ENCODE measurements at regions not wholly inside any gene's neighbourhood (a gene's known extent, or its start where the extent isn't known, plus 50 kb on each side); places are given as distances from the start of the nearest gene placed in this dataset.

DNA sequence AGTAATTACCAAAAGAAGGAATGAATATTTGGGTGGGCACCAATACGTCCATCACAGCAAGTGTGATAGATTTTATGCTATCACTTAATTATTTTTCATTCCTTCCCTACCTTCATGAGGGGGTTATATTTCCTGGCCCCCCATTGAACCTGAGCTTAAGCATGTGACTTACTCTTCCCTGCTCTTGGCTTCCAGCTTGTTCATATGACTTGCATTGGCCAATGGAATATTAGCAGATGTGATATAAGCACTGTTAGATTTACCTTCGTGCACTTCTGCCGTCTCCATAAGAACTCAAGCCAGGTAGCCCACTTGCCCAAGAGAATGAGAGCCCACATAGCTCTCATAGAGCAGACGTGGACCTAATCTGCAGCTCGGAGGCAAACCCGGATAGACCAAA lies 99.1 kb upstream of the SMARCA2 start:
- no peaks in the 10 kb centered on the region for H3K4me1 ChIP-seq (ENCODE audit: control extremely low read depth in 1 of 4, control insufficient read depth in 4 of 4, insufficient read depth in 4 of 4, low read length in 3 of 4)
- H3K9me3 ChIP-seq (ENCODE audit: control extremely low read depth in 1 of 5, control insufficient read depth in 4 of 5, insufficient read depth in 2 of 5, low read depth in 1 of 5, low read length in 4 of 5) = peaks cover 0 to 2% (median 0%) of the 10 kb centered on the region in 5 experiments
- DNase-seq = no peak
- H3K27me3 ChIP-seq (replicated peaks in 2 of 5; ENCODE audit: control insufficient read depth in 4 of 5, insufficient read depth in 5 of 5, low read length in 4 of 5) = peaks cover 0 to 29% (median 5%) of the 10 kb centered on the region in 5 experiments
- POLR2A ChIA-PET = no interaction called here
- H3K27ac ChIP-seq (ENCODE audit: insufficient read depth in 1 of 2, low read depth in 1 of 2, low read length in 2 of 2, poor library complexity in 1 of 2, severe bottlenecking in 2 of 2) = no peak overlapping the region
- no peaks in the 10 kb centered on the region for H3K36me3 ChIP-seq (ENCODE audit: control insufficient read depth in 4 of 4, insufficient read depth in 4 of 4, low read length in 3 of 4)
- WGBS (ENCODE audit: insufficient coverage) = no CpG with 5 or more reads among the region's 6 CpGs
- CTCF ChIA-PET = interaction anchor here (1.4 kb wide), 1 partner anchor 151 kb away, joined by 3 read pairs; no protein-coding TSS in a partner anchor
- no peak overlapping the region for H3K4me3 ChIP-seq (ENCODE audit: control insufficient read depth in 1 of 7, extremely low read depth in 1 of 7, insufficient read depth in 4 of 7, low read depth in 2 of 7, low read length in 6 of 7)

GRCh38 chr9:1916655-1917054 lies 98.5 kb upstream of the SMARCA2 start:
- Histone ChIP-seq H3K27me3 (replicated peaks in 2 of 5; ENCODE audit: control insufficient read depth in 4 of 5, insufficient read depth in 5 of 5, low read length in 4 of 5) (peaks cover 0 to 30% (median 5%) of the 10 kb centered on the region in 5 experiments), H3K9me3 (ENCODE audit: control extremely low read depth in 1 of 5, control insufficient read depth in 4 of 5, insufficient read depth in 2 of 5, low read depth in 1 of 5, low read length in 4 of 5) (peaks cover 0 to 2% (median 0%) of the 10 kb centered on the region in 5 experiments), H3K4me3 (ENCODE audit: control insufficient read depth in 1 of 7, extremely low read depth in 1 of 7, insufficient read depth in 4 of 7, low read depth in 2 of 7, low read length in 6 of 7) (no peak overlapping the region), H3K4me1 (ENCODE audit: control extremely low read depth in 1 of 4, control insufficient read depth in 4 of 4, insufficient read depth in 4 of 4, low read length in 3 of 4) (no peaks in the 10 kb centered on the region), H3K27ac (ENCODE audit: insufficient read depth in 1 of 2, low read depth in 1 of 2, low read length in 2 of 2, poor library complexity in 1 of 2, severe bottlenecking in 2 of 2) (no peak overlapping the region), H3K36me3 (ENCODE audit: control insufficient read depth in 4 of 4, insufficient read depth in 4 of 4, low read length in 3 of 4) (no peaks in the 10 kb centered on the region)
- CTCF ChIA-PET = interaction anchor here (1.4 kb wide), 1 partner anchor 150 kb away, joined by 3 read pairs; no protein-coding TSS in a partner anchor
- POLR2A ChIA-PET = no interaction called here
- no peak for DNase-seq
- WGBS (ENCODE audit: insufficient coverage) = 92% methylated on average over 10 of the region's 12 CpGs

DNA sequence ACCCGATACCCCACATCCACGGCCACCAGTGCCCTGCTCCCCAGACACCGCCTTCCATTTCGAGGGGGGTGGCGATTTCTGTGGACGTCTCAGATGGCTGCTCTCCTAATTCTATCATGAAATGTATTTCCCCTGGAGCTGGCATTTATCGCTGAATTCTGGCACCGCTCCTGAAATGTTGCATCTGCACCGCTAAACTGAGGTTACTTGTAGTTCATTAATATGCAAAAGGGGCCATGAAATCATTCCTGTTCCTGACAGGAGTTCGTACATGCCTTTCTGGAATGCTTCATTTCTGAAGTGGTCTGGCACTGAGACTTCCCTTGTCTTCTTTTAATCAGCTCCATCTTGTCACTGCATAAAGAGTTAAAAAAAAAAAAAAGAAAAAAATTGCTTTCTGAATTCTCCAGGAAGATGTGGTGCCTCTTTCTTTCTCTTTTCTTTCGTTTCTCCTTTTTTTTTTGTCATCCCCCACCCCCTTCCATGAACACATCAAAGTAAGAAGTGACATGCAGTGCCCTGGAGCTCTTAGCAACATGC lies 97.7 kb upstream of the SMARCA2 start:
- Histone ChIP-seq H3K4me1 (ENCODE audit: control extremely low read depth in 1 of 4, control insufficient read depth in 4 of 4, insufficient read depth in 4 of 4, low read length in 3 of 4) (no peaks in the 10 kb centered on the region), H3K9me3 (ENCODE audit: control extremely low read depth in 1 of 5, control insufficient read depth in 4 of 5, insufficient read depth in 2 of 5, low read depth in 1 of 5, low read length in 4 of 5) (peaks cover 0 to under 1% (median 0%) of the 10 kb centered on the region in 5 experiments), H3K4me3 (ENCODE audit: control insufficient read depth in 1 of 7, extremely low read depth in 1 of 7, insufficient read depth in 4 of 7, low read depth in 2 of 7, low read length in 6 of 7) (no peak overlapping the region), H3K27me3 (replicated peaks in 2 of 5; ENCODE audit: control insufficient read depth in 4 of 5, insufficient read depth in 5 of 5, low read length in 4 of 5) (peaks cover 0 to 30% (median 5%) of the 10 kb centered on the region in 5 experiments), H3K36me3 (ENCODE audit: control insufficient read depth in 4 of 4, insufficient read depth in 4 of 4, low read length in 3 of 4) (no peaks in the 10 kb centered on the region), H3K27ac (ENCODE audit: insufficient read depth in 1 of 2, low read depth in 1 of 2, low read length in 2 of 2, poor library complexity in 1 of 2, severe bottlenecking in 2 of 2) (no peak overlapping the region)
- ChIA-PET CTCF (no interaction called here), POLR2A (no interaction called here)
- DNase-seq = no peak
- WGBS (ENCODE audit: insufficient coverage) = 83% methylated on average over 10 of the region's 11 CpGs

DNA sequence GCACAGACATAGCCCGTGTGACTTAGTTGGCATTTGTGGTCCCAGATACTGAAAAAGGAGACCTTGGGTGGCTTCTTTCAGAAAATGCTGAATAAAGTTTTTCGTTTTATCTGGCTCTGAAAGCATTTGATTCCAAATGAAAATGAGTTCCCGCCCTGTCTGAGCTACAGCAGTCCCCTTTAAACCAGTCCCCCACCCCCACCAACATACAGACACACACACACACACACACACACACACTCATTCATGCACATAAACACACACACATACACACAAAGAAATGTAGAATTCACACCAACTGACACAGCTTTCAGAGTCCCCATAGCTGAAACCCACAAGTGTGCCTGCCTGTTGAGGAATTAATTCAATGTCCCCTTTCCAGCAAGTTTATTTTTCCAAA lies 97.0 kb upstream of the SMARCA2 start:
- H3K27ac ChIP-seq (ENCODE audit: insufficient read depth in 1 of 2, low read depth in 1 of 2, low read length in 2 of 2, poor library complexity in 1 of 2, severe bottlenecking in 2 of 2) = no peak overlapping the region
- POLR2A ChIA-PET = no interaction called here
- CTCF ChIA-PET = no interaction called here

GRCh38 chr9:1918622-1919021 lies 96.5 kb upstream of the SMARCA2 start:
- no peak overlapping the region for H3K27ac ChIP-seq (ENCODE audit: insufficient read depth in 1 of 2, low read depth in 1 of 2, low read length in 2 of 2, poor library complexity in 1 of 2, severe bottlenecking in 2 of 2)
- no peaks in the 10 kb centered on the region for H3K9me3 ChIP-seq (ENCODE audit: control extremely low read depth in 1 of 5, control insufficient read depth in 4 of 5, insufficient read depth in 2 of 5, low read depth in 1 of 5, low read length in 4 of 5)
- no peak for DNase-seq
- H3K4me3 ChIP-seq (ENCODE audit: control insufficient read depth in 1 of 7, extremely low read depth in 1 of 7, insufficient read depth in 4 of 7, low read depth in 2 of 7, low read length in 6 of 7) = no peak overlapping the region
- CTCF ChIA-PET = no interaction called here
- H3K27me3 ChIP-seq (replicated peaks in 2 of 5; ENCODE audit: control insufficient read depth in 4 of 5, insufficient read depth in 5 of 5, low read length in 4 of 5) = peaks cover 0 to 30% (median 5%) of the 10 kb centered on the region in 5 experiments
- H3K4me1 ChIP-seq (ENCODE audit: control extremely low read depth in 1 of 4, control insufficient read depth in 4 of 4, insufficient read depth in 4 of 4, low read length in 3 of 4) = no peaks in the 10 kb centered on the region
- WGBS (ENCODE audit: insufficient coverage) = 67% methylated on average over 4 of the region's 5 CpGs
- no peaks in the 10 kb centered on the region for H3K36me3 ChIP-seq (ENCODE audit: control insufficient read depth in 4 of 4, insufficient read depth in 4 of 4, low read length in 3 of 4)
- POLR2A ChIA-PET = interaction anchor here (0.6 kb wide), 1 partner anchor 193 kb away, joined by 3 read pairs; no protein-coding TSS in a partner anchor

More for the DNA sequence above, 97.0 kb upstream of the SMARCA2 start:
- DNase-seq = no peak
- Histone ChIP-seq H3K4me3 (ENCODE audit: control insufficient read depth in 1 of 7, extremely low read depth in 1 of 7, insufficient read depth in 4 of 7, low read depth in 2 of 7, low read length in 6 of 7) (no peak overlapping the region), H3K27me3 (replicated peaks in 2 of 5; ENCODE audit: control insufficient read depth in 4 of 5, insufficient read depth in 5 of 5, low read length in 4 of 5) (peaks cover 0 to 30% (median 5%) of the 10 kb centered on the region in 5 experiments), H3K4me1 (ENCODE audit: control extremely low read depth in 1 of 4, control insufficient read depth in 4 of 4, insufficient read depth in 4 of 4, low read length in 3 of 4) (no peaks in the 10 kb centered on the region), H3K36me3 (ENCODE audit: control insufficient read depth in 4 of 4, insufficient read depth in 4 of 4, low read length in 3 of 4) (no peaks in the 10 kb centered on the region), H3K9me3 (ENCODE audit: control extremely low read depth in 1 of 5, control insufficient read depth in 4 of 5, insufficient read depth in 2 of 5, low read depth in 1 of 5, low read length in 4 of 5) (no peaks in the 10 kb centered on the region)
- WGBS (ENCODE audit: insufficient coverage) = 93% methylated on average over 3 of the region's 3 CpGs

- peaks cover 0 to 30% (median 5%) of the 10 kb centered on the region in 5 experiments for H3K27me3 ChIP-seq (replicated peaks in 2 of 5; ENCODE audit: control insufficient read depth in 4 of 5, insufficient read depth in 5 of 5, low read length in 4 of 5)
- H3K36me3 ChIP-seq (ENCODE audit: control insufficient read depth in 4 of 4, insufficient read depth in 4 of 4, low read length in 3 of 4) = no peaks in the 10 kb centered on the region
- no peaks in the 10 kb centered on the region for H3K4me1 ChIP-seq (ENCODE audit: control extremely low read depth in 1 of 4, control insufficient read depth in 4 of 4, insufficient read depth in 4 of 4, low read length in 3 of 4)
- 100% methylated on average over 3 of the region's 4 CpGs for WGBS (ENCODE audit: insufficient coverage)
- no peak for DNase-seq
- no peak overlapping the region for H3K27ac ChIP-seq (ENCODE audit: insufficient read depth in 1 of 2, low read depth in 1 of 2, low read length in 2 of 2, poor library complexity in 1 of 2, severe bottlenecking in 2 of 2)
- no peak overlapping the region for H3K4me3 ChIP-seq (ENCODE audit: control insufficient read depth in 1 of 7, extremely low read depth in 1 of 7, insufficient read depth in 4 of 7, low read depth in 2 of 7, low read length in 6 of 7)
- CTCF ChIA-PET = no interaction called here
- POLR2A ChIA-PET = no interaction called here
- H3K9me3 ChIP-seq (ENCODE audit: control extremely low read depth in 1 of 5, control insufficient read depth in 4 of 5, insufficient read depth in 2 of 5, low read depth in 1 of 5, low read length in 4 of 5) = no peaks in the 10 kb centered on the region
These were observed 95.9 kb upstream of the SMARCA2 start for GRCh38 chr9:1919229-1919628.

DNA sequence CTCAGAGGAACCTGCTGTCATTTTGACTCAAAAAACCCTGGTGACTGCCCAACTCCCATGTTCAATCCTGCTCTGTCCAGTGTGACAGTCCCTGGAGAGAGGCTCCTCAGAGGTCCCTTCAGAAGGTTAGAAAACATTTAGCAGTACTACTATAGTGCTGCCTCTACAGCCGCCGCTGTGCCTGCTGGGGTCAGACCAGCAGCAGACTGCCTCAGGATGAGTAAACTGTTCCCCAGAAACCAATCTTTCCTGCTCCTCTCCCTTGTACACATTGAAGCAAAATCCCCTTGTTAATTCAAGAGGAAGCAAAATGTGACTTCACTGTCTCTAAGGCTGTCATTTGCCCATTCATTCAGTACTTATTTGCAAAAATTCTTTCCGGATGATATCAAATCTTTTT lies 94.8 kb upstream of the SMARCA2 start:
- Histone ChIP-seq H3K9me3 (ENCODE audit: control extremely low read depth in 1 of 5, control insufficient read depth in 4 of 5, insufficient read depth in 2 of 5, low read depth in 1 of 5, low read length in 4 of 5) (no peaks in the 10 kb centered on the region), H3K27ac (ENCODE audit: insufficient read depth in 1 of 2, low read depth in 1 of 2, low read length in 2 of 2, poor library complexity in 1 of 2, severe bottlenecking in 2 of 2) (no peak overlapping the region), H3K36me3 (ENCODE audit: control insufficient read depth in 4 of 4, insufficient read depth in 4 of 4, low read length in 3 of 4) (no peaks in the 10 kb centered on the region), H3K27me3 (replicated peaks in 2 of 5; ENCODE audit: control insufficient read depth in 4 of 5, insufficient read depth in 5 of 5, low read length in 4 of 5) (peaks cover 0 to 30% (median 5%) of the 10 kb centered on the region in 5 experiments), H3K4me1 (ENCODE audit: control extremely low read depth in 1 of 4, control insufficient read depth in 4 of 4, insufficient read depth in 4 of 4, low read length in 3 of 4) (no peaks in the 10 kb centered on the region), H3K4me3 (ENCODE audit: control insufficient read depth in 1 of 7, extremely low read depth in 1 of 7, insufficient read depth in 4 of 7, low read depth in 2 of 7, low read length in 6 of 7) (no peak overlapping the region)
- ChIA-PET CTCF (no interaction called here), POLR2A (no interaction called here)
- WGBS (ENCODE audit: insufficient coverage) = 90% methylated on average over 2 of the region's 3 CpGs
- DNase-seq = no peak

Data from common myeloid progenitor, CD34-positive (primary cell).